Endothelial cell of umbilical vein (primary cell): ENCODE measurements at regions not wholly inside any gene's neighbourhood (a gene's known extent, or its start where the extent isn't known, plus 50 kb on each side); places are given as distances from the start of the nearest gene placed in this dataset.

ENCODE experiments used
- BruUV-seq: library from RNA; stranded (reverse); fragments of 400-500 nt; replicated peaks from 2 replicates; lab custom pipeline; 2021; lab: Mats Ljungman, UMichigan
- CTCF ChIA-PET: fragments of 300-600, 350-600 bp; sonication (Branson Sonifier 250); formaldehyde crosslinking; loops from one replicate; lab custom pipeline; 2021; ENCODE audit warnings: antibody characterized with exemption, inconsistent platforms; lab: Charles Lee
- POLR2A ChIA-PET: fragments of 300-600, 350-600 bp; sonication (Branson Sonifier 250); formaldehyde crosslinking; loops from one replicate; lab custom pipeline; 2021; ENCODE audit warnings: antibody characterized with exemption, inconsistent platforms; lab: Charles Lee
- DNase-seq: peaks from one replicate; pipeline ENCODE4 v3.0.0-alpha.2; 2011; ENCODE audit warnings: low read depth, low spot score
- FAIRE-seq: peaks from 2 replicates; lab custom pipeline; 2011; peaks lifted over from hg19 to GRCh38; lab: Jason Lieb, UNC
- H2AFZ ChIP-seq: 2 replicates; pipeline ENCODE4 v1.6.0; 2012; ENCODE audit warnings: low read depth, low read length, control low read depth, inconsistent platforms
- H3K27ac ChIP-seq: 2 replicates; pipeline ENCODE4 v1.5.1; 2011; ENCODE audit warnings: low read depth, mild to moderate bottlenecking, control low read depth, low read length, moderate library complexity; ENCODE audit not compliant: insufficient read depth
- H3K27me3 ChIP-seq, 2 experiments: 2 replicates each; pipeline versions ENCODE4 v1.6.0 to v1.6.1; 2011; ENCODE audit warnings: low read length in 2 of 2, mixed read lengths in 1 of 2; ENCODE audit not compliant: control insufficient read depth in 2 of 2, insufficient read depth in 2 of 2
- H3K36me3 ChIP-seq, 2 experiments: 2 replicates in 1 of 2; 3 replicates in 1 of 2; pipeline ENCODE4 v1.5.1; 2011; ENCODE audit warnings: low read length in 2 of 2, mild to moderate bottlenecking in 1 of 2, moderate library complexity in 1 of 2; ENCODE audit not compliant: control insufficient read depth in 2 of 2, insufficient read depth in 2 of 2; ENCODE audit errors: extremely low read depth in 1 of 2
- H3K4me1 ChIP-seq: 3 replicates; pipeline ENCODE4 v1.5.1; 2011; ENCODE audit warnings: mild to moderate bottlenecking, low read length; ENCODE audit not compliant: control insufficient read depth, insufficient read depth; ENCODE audit errors: extremely low read depth
- H3K4me2 ChIP-seq: 2 replicates; pipeline ENCODE4 v1.6.1; 2011; ENCODE audit warnings: low read length, control low read depth, mixed read lengths; ENCODE audit not compliant: insufficient read depth
- H3K4me3 ChIP-seq, 3 experiments: fragments of 200-600 bp in 1 of 3; sonication (generic), shearing (Covaris generic) in 1 of 3; replicated peaks in 1 of 3; 2 replicates each; pipeline ENCODE4 v1.5.1; 2011 to 2016; ENCODE audit warnings: control low read depth in 3 of 3, low read length in 3 of 3, mild to moderate bottlenecking in 2 of 3, inconsistent platforms in 1 of 3, low read depth in 1 of 3, moderate library complexity in 1 of 3; ENCODE audit not compliant: insufficient read depth in 1 of 3
- H3K79me2 ChIP-seq: 2 replicates; pipeline ENCODE4 v1.6.0; 2012; ENCODE audit warnings: low read length, inconsistent platforms; ENCODE audit not compliant: control insufficient read depth, insufficient read depth
- H3K9ac ChIP-seq: replicated peaks from 2 replicates; pipeline ENCODE3; 2011; ENCODE audit warnings: low read length, control low read depth; ENCODE audit not compliant: insufficient read depth; ENCODE audit errors: extremely low read depth
- H3K9me1 ChIP-seq: replicated peaks from 3 replicates; pipeline ENCODE4 v1.6.0; 2011; ENCODE audit warnings: mild to moderate bottlenecking, low read length; ENCODE audit not compliant: control insufficient read depth, insufficient read depth; ENCODE audit errors: extremely low read depth
- H3K9me3 ChIP-seq: replicated peaks from 2 replicates; pipeline ENCODE4 v1.5.1; 2012; ENCODE audit warnings: low read length, inconsistent platforms; ENCODE audit not compliant: control insufficient read depth, insufficient read depth
- H4K20me1 ChIP-seq: replicated peaks from 2 replicates; pipeline ENCODE3; 2011; ENCODE audit warnings: mild to moderate bottlenecking, low read length; ENCODE audit not compliant: control insufficient read depth, insufficient read depth; ENCODE audit errors: extremely low read depth
- CTCF ChIP-seq, 2 donors: IDR thresholded peaks; 1 replicate in 1 of 2; 2 replicates in 1 of 2; pipeline ENCODE4 v1.5.1; 2011; ENCODE audit warnings: low read length in 2 of 2, mild to moderate bottlenecking in 2 of 2, moderate library complexity in 2 of 2, control low read depth in 1 of 2, inconsistent platforms in 1 of 2, low read depth in 1 of 2; ENCODE audit not compliant: insufficient read depth in 1 of 2; ENCODE audit errors: extremely low read depth in 1 of 2
- EZH2 ChIP-seq: IDR thresholded peaks from 2 replicates; pipeline ENCODE4 v1.6.1; 2012; ENCODE audit warnings: borderline replicate concordance, low read depth, mild to moderate bottlenecking, moderate library complexity, low read length, inconsistent platforms; ENCODE audit not compliant: severe bottlenecking
- FOS ChIP-seq: IDR thresholded peaks from 2 replicates; pipeline ENCODE4 v1.6.1; 2011; ENCODE audit warnings: mild to moderate bottlenecking, low read length, moderate library complexity, borderline replicate concordance; ENCODE audit not compliant: insufficient read depth
- GATA2 ChIP-seq: IDR thresholded peaks from 2 replicates; pipeline ENCODE4 v1.7.0; 2011; ENCODE audit warnings: low read depth, mild to moderate bottlenecking, moderate library complexity, mixed read lengths, low read length; ENCODE audit not compliant: insufficient read length, insufficient read depth
- JUN ChIP-seq: IDR thresholded peaks from 2 replicates; pipeline ENCODE4 v1.6.1; 2011; ENCODE audit warnings: borderline replicate concordance, low read depth; ENCODE audit not compliant: insufficient read length, insufficient read depth
- MYC ChIP-seq: IDR thresholded peaks from one replicate; pipeline ENCODE4 v1.6.1; 2011; ENCODE audit warnings: mild to moderate bottlenecking, low read depth, low read length
- POLR2A ChIP-seq: IDR thresholded peaks from 2 replicates; pipeline ENCODE4 v1.6.1; 2012; ENCODE audit warnings: low read depth, mild to moderate bottlenecking, control low read depth, low read length
- POLR2AphosphoS5 ChIP-seq: IDR thresholded peaks from 2 replicates; pipeline ENCODE4 v1.6.1; 2012; ENCODE audit warnings: low read depth, mild to moderate bottlenecking, control low read depth, low read length, moderate library complexity; ENCODE audit not compliant: insufficient read depth
- dilution Hi-C: fragments of 300-500 bp; cut with MboI; formaldehyde crosslinking; loops from one replicate; pipeline ENCODE4 v1.15.0; 2019; ENCODE audit warnings: low sequenced_read_pairs; ENCODE audit not compliant: extremely low pct_ligation_motif_present
- intact Hi-C: fragments of 100-400 bp; cut with micrococcal nuclease; formaldehyde crosslinking; loops from one replicate; pipeline ENCODE4 v1.10.0; 2022
- TF ChIP-seq, protein P1 (sequence below): IDR thresholded peaks from 2 replicates; pipeline ENCODE4 v1.6.1; 2011; ENCODE audit not compliant: insufficient read depth, insufficient read length

GRCh38 chr15:62297522-62297921, 132.4 kb upstream of the C2CD4B start:
- Histone ChIP-seq H3K27me3 (peaks cover 5 to 7% of the 10 kb centered on the region in 2 experiments), H3K9ac (no peak overlapping the region), H3K4me1 (no peaks in the 10 kb centered on the region), H3K9me1 (no peaks in the 10 kb centered on the region), H3K79me2 (no peaks in the 10 kb centered on the region), H3K4me2 (no peak overlapping the region), H3K36me3 (no peaks in the 10 kb centered on the region), H3K27ac (no peak overlapping the region), H4K20me1 (no peaks in the 10 kb centered on the region), H3K4me3 (no peak overlapping the region), H3K9me3 (no peaks in the 10 kb centered on the region), H2AFZ (no peak overlapping the region)
- no peak for DNase-seq
- intact Hi-C loops, result no loop called here
- no peak for TF ChIP-seq POLR2A
- no peak for TF ChIP-seq CTCF (IDR thresholded peaks at IDR 0.05; ENCODE audit: extremely low read depth in 1 of 2, insufficient read depth in 1 of 2, low read depth in 1 of 2, low read length in 2 of 2)
- TF ChIP-seq MYC, result no peak
- no peak for TF ChIP-seq EZH2
- TF ChIP-seq, protein P1, sequence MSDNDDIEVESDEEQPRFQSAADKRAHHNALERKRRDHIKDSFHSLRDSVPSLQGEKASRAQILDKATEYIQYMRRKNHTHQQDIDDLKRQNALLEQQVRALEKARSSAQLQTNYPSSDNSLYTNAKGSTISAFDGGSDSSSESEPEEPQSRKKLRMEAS, result no peak
- no peak for TF ChIP-seq GATA2
- TF ChIP-seq FOS, result no peak
- TF ChIP-seq JUN, result no peak
- no peak for TF ChIP-seq POLR2AphosphoS5
- ChIA-PET POLR2A (no interaction called here), CTCF (interaction anchor here (1.5 to 1.9 kb wide), 2 partner anchors 9 to 463 kb away, joined by 3 to 14 read pairs; no protein-coding TSS in a partner anchor)
- dilution Hi-C loops, result no loop called here
- BruUV-seq, result no TSS peak
- FAIRE-seq, result no peak
